ENCODE measurements at regions not wholly inside any gene's neighbourhood (a gene's known extent, or its start where the extent isn't known, plus 50 kb on each side); places are given as distances from the start of the nearest gene placed in this dataset.
A peak's percentile ranks its signal among the peaks of the same experiment; 100 is the strongest.
"Not testable (repeated sequence)": the region's sequence is repeated elsewhere in the genome, so short reads cannot be mapped to it uniquely, and the experiment has no call there.

DNA sequence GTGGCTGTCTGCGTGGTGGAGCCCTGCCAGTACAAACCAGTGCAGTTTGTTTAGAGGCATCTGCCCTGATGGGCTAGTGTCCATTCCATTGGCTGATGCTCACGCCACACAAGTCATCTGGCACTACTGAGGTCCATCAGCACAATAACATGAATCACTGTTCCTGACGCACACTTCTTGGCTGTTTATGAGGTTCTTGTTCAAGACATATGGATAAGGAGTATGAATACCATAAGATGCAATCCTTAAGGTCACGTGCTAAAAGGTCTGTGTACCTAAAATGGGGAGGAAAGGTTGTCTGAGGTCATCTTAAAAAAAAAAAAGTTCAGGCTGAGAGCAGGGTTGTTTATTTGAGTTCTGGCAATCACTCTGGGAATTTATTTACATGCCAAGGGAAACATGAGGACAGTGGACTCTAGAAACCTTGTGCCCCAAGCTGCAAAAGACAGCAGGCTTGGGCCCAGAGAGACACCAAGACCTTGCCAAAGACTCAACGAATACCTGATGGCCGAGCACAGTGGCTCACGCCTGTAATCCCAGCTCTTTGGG lies 54.1 kb upstream of the SHLD1 start:
- Histone ChIP-seq H3K27ac (no peak overlapping the region), H3K4me3 (no peak overlapping the region), H3K4me1 (replicated peaks in 1 of 2) (no peaks in the 10 kb centered on the region)
- in situ Hi-C loops (cut with MboI; ENCODE audit: low pct_unique_long_range_greater_than_20kb in 2 of 9, low sequenced_read_pairs in 9 of 9, unreplicated experiment in 9 of 9): no loop called here
- no peak for ATAC-seq (replicated peaks in 6 of 8)
- WGBS, 10 experiments: 38 to 100% (median 89%) methylated on average over 1 to 6 of the region's 7 CpGs; no CpG with 5 or more reads in 3 of the 10 experiments

GRCh38 chr20:5691918-5692618 lies 58.1 kb upstream of the SHLD1 start:
- Histone ChIP-seq H3K27ac (no peak overlapping the region), H3K4me3 (no peak overlapping the region), H3K4me1 (replicated peaks in 1 of 2) (no peaks in the 10 kb centered on the region)
- in situ Hi-C loops (cut with MboI; ENCODE audit: low pct_unique_long_range_greater_than_20kb in 2 of 9, low sequenced_read_pairs in 9 of 9, unreplicated experiment in 9 of 9): no loop called here
- ATAC-seq (replicated peaks in 6 of 8): no peak
- 55 to 100% (median 83%) methylated on average over 2 to 9 of the region's 9 CpGs; no CpG with 5 or more reads in 1 of the 10 experiments for WGBS, 10 experiments

GRCh38 chr20:5689463-5689862 lies 60.7 kb upstream of the SHLD1 start:
- no peak for ATAC-seq (replicated peaks in 6 of 8)
- H3K4me1 ChIP-seq (replicated peaks in 1 of 2): no peaks in the 10 kb centered on the region
- no peak overlapping the region for H3K4me3 ChIP-seq
- 38 to 100% (median 89%) methylated on average over 2 to 6 of the region's 6 CpGs; no CpG with 5 or more reads in 2 of the 10 experiments for WGBS, 10 experiments
- in situ Hi-C loops (cut with MboI; ENCODE audit: low pct_unique_long_range_greater_than_20kb in 2 of 9, low sequenced_read_pairs in 9 of 9, unreplicated experiment in 9 of 9): no loop called here
- H3K27ac ChIP-seq: no peak overlapping the region

- Histone ChIP-seq H3K27ac (no peak overlapping the region), H3K4me1 (replicated peaks in 1 of 2) (no peaks in the 10 kb centered on the region), H3K4me3 (no peak overlapping the region)
- WGBS, 10 experiments: 20 to 60% (median 40%) methylated on average over 1 of the region's 12 CpGs; no CpG with 5 or more reads in 7 of the 10 experiments
- peak in 3 of 8 experiments; percentile 57 to 83 (median 74) for ATAC-seq (replicated peaks in 6 of 8)
- in situ Hi-C loops (cut with MboI; ENCODE audit: low pct_unique_long_range_greater_than_20kb in 2 of 9, low sequenced_read_pairs in 9 of 9, unreplicated experiment in 9 of 9): no loop called here
These were observed 61.7 kb upstream of the SHLD1 start for GRCh38 chr20:5688431-5688972.

DNA sequence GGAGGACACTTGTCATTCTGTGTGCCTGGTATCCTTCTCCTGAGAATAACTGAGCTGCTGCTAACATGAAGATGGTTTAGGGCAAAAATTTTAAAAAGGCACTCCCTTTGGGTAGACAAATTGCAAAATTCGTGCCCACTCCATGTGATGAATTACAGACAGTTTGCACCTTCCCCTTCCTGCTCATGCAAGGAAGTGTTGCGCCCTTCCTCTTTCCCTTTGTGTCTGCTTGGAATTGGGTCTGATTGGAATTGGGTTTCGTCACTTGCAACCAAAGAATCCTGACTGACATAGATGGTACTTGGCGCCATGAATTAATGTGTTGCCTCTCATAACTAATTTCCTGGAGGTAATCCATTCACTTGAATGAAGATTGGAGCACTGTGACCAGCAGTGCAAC lies 62.3 kb upstream of the SHLD1 start:
- Histone ChIP-seq H3K4me3 (no peak overlapping the region), H3K4me1 (replicated peaks in 1 of 2) (no peaks in the 10 kb centered on the region), H3K27ac (no peak overlapping the region)
- WGBS, 10 experiments: 40 to 94% (median 79%) methylated on average over 1 to 4 of the region's 4 CpGs
- no peak for ATAC-seq (replicated peaks in 6 of 8)
- in situ Hi-C loops (cut with MboI; ENCODE audit: low pct_unique_long_range_greater_than_20kb in 2 of 9, low sequenced_read_pairs in 9 of 9, unreplicated experiment in 9 of 9): no loop called here

- in situ Hi-C loops (cut with MboI; ENCODE audit: low pct_unique_long_range_greater_than_20kb in 2 of 9, low sequenced_read_pairs in 9 of 9, unreplicated experiment in 9 of 9): no loop called here
- H3K4me1 ChIP-seq (replicated peaks in 1 of 2): no peaks in the 10 kb centered on the region
These were observed 63.7 kb upstream of the SHLD1 start for GRCh38 chr20:5686384-5687105.

GRCh38 chr20:5682556-5682955 lies 67.6 kb upstream of the SHLD1 start:
- in situ Hi-C loops (cut with MboI; ENCODE audit: low pct_unique_long_range_greater_than_20kb in 2 of 9, low sequenced_read_pairs in 9 of 9, unreplicated experiment in 9 of 9); ATAC-seq (replicated peaks in 6 of 8); H3K4me3 ChIP-seq; H3K4me1 ChIP-seq (replicated peaks in 1 of 2); H3K27ac ChIP-seq: not testable (repeated sequence)
- 40% methylated on average over 1 of the region's 2 CpGs; no CpG with 5 or more reads in 9 of the 10 experiments for WGBS, 10 experiments

More at GRCh38 chr20:5686384-5687105, 63.7 kb upstream of the SHLD1 start:
- 50 to 92% (median 81%) methylated on average over 2 to 9 of the region's 15 CpGs; no CpG with 5 or more reads in 2 of the 10 experiments for WGBS, 10 experiments
- H3K4me3 ChIP-seq: no peak overlapping the region
- no peak overlapping the region for H3K27ac ChIP-seq
- ATAC-seq (replicated peaks in 6 of 8): no peak

GRCh38 chr20:5680192-5680591 lies 69.4 kb upstream of the GPCPD1 start:
- Histone ChIP-seq H3K4me3 (no peak overlapping the region), H3K4me1 (replicated peaks in 1 of 2) (no peaks in the 10 kb centered on the region), H3K27ac (no peak overlapping the region)
- in situ Hi-C loops (cut with MboI; ENCODE audit: low pct_unique_long_range_greater_than_20kb in 2 of 9, low sequenced_read_pairs in 9 of 9, unreplicated experiment in 9 of 9): no loop called here
- ATAC-seq (replicated peaks in 6 of 8): no peak

DNA sequence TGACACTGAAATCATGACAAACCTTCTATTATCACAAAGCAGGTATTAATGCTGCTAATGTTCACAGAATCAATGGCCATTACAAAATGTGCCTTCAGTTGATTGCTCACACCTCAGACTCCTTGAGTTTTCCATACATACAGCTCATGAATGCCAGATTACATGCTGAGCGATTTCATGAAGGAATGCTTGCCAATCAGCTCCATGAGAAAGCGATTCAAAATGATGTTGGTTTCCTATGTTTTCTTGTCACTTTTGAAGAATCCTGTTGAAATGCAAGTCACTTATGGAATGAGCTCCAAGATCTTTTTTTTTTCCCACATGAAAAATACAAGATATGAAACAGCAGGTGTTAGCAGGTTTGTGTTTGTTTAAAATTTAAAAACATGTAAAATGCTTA lies 68.0 kb upstream of the GPCPD1 start:
- 76 to 100% (median 94%) methylated on average over 1 to 2 of the region's 2 CpGs; no CpG with 5 or more reads in 4 of the 10 experiments for WGBS, 10 experiments
- H3K4me3 ChIP-seq: no peak overlapping the region
- H3K4me1 ChIP-seq (replicated peaks in 1 of 2): no peaks in the 10 kb centered on the region
- H3K27ac ChIP-seq: no peak overlapping the region
- no peak for ATAC-seq (replicated peaks in 6 of 8)
- in situ Hi-C loops (cut with MboI; ENCODE audit: low pct_unique_long_range_greater_than_20kb in 2 of 9, low sequenced_read_pairs in 9 of 9, unreplicated experiment in 9 of 9): no loop called here

GRCh38 chr20:5677944-5678343 lies 67.1 kb upstream of the GPCPD1 start:
- H3K27ac ChIP-seq; in situ Hi-C loops (cut with MboI; ENCODE audit: low pct_unique_long_range_greater_than_20kb in 2 of 9, low sequenced_read_pairs in 9 of 9, unreplicated experiment in 9 of 9); H3K4me3 ChIP-seq; H3K4me1 ChIP-seq (replicated peaks in 1 of 2); ATAC-seq (replicated peaks in 6 of 8): not testable (repeated sequence)
- 66 to 98% (median 91%) methylated on average over 2 to 7 of the region's 8 CpGs; no CpG with 5 or more reads in 1 of the 10 experiments for WGBS, 10 experiments

- Histone ChIP-seq H3K4me3 (no peak overlapping the region), H3K27ac (no peak overlapping the region), H3K4me1 (replicated peaks in 1 of 2) (no peaks in the 10 kb centered on the region)
- in situ Hi-C loops (cut with MboI; ENCODE audit: low pct_unique_long_range_greater_than_20kb in 2 of 9, low sequenced_read_pairs in 9 of 9, unreplicated experiment in 9 of 9): no loop called here
- no peak for ATAC-seq (replicated peaks in 6 of 8)
- WGBS, 10 experiments: 46 to 100% (median 83%) methylated on average over 1 to 4 of the region's 4 CpGs; no CpG with 5 or more reads in 3 of the 10 experiments
These were observed 66.6 kb upstream of the GPCPD1 start for GRCh38 chr20:5677389-5677788.

DNA sequence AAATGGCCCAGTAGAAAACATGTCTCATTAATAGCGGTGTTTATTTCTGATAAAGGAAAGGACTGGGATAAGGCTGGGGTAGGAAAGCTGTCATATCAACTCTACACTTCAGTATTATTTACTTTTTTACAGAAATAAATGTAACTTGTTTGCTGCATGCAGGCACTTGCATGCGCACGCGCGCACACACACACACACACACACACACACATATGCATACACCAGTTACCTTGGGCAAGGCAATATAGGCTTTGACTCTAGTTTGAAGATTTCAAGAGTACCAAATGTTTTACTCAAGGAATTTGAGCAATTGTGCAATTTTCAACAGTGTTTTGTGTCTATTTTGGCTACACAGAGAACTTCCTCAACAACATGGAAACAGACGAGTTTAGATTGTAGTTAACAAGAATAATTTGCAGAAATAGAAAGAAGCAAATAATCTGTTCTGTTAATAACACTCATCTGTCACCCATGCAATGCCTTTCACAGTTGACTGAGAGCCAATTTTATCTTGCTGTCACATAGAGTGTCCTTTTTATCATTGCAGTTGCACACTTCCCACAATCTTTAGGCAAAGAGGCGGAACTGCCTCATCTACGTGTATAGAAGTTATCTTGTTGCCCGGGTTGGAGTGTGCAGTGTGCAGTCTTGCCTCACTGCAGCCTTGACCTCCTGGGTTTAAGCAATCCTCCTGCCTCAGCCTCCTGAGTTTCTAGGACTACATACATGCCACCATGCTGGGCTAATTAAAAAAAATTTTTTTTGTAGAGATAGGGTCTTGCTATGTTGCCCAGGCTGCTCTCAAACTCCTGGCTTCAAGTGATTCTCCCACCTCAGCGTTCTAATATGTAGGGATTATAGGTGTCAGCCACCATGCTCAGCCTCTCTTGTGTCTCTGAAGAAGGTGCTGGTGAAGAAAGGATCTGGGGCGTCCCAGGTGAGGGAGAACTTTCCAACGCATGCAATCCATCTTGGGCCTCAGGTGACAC lies 64.6 kb upstream of the GPCPD1 start:
- Histone ChIP-seq H3K27ac (no peak overlapping the region), H3K4me1 (replicated peaks in 1 of 2) (no peaks in the 10 kb centered on the region), H3K4me3 (no peak overlapping the region)
- no peak for ATAC-seq (replicated peaks in 6 of 8)
- 33 to 93% (median 74%) methylated on average over 1 to 10 of the region's 12 CpGs; no CpG with 5 or more reads in 2 of the 10 experiments for WGBS, 10 experiments
- in situ Hi-C loops (cut with MboI; ENCODE audit: low pct_unique_long_range_greater_than_20kb in 2 of 9, low sequenced_read_pairs in 9 of 9, unreplicated experiment in 9 of 9): no loop called here

All from motor neuron (in vitro differentiated cells).